ENCODE measurements at regions not wholly inside any gene's neighbourhood (a gene's known extent, or its start where the extent isn't known, plus 50 kb on each side); places are given as distances from the start of the nearest gene placed in this dataset.

DNA sequence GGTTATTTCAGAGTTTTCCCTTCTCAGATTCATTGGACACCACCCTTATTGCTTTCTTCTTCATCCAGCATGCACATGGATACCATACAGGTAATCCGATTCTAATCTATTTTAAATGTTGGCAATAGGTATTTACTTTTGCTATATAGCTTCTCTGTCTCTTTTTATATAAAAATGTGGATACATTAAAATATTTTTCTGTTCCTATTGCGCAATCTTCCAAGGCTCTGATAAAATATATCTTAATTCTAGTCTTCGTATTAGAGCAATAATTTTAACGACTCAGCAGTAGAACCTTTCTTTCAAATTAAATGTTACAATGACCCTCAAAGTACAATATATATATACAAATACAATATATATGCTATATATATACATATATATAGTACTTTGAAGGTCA is 239.8 kb downstream of the DCAF12L2 start:
- no peak overlapping the region for H3K4me3 ChIP-seq (ENCODE audit: low read depth, low read length)
- DNase-seq (ENCODE audit: low read depth): no peak
- TF ChIP-seq, protein P1, sequence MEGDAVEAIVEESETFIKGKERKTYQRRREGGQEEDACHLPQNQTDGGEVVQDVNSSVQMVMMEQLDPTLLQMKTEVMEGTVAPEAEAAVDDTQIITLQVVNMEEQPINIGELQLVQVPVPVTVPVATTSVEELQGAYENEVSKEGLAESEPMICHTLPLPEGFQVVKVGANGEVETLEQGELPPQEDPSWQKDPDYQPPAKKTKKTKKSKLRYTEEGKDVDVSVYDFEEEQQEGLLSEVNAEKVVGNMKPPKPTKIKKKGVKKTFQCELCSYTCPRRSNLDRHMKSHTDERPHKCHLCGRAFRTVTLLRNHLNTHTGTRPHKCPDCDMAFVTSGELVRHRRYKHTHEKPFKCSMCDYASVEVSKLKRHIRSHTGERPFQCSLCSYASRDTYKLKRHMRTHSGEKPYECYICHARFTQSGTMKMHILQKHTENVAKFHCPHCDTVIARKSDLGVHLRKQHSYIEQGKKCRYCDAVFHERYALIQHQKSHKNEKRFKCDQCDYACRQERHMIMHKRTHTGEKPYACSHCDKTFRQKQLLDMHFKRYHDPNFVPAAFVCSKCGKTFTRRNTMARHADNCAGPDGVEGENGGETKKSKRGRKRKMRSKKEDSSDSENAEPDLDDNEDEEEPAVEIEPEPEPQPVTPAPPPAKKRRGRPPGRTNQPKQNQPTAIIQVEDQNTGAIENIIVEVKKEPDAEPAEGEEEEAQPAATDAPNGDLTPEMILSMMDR (conservative IDR thresholded peaks at IDR 0.05; ENCODE audit: low read depth, low read length): no peak

DNA sequence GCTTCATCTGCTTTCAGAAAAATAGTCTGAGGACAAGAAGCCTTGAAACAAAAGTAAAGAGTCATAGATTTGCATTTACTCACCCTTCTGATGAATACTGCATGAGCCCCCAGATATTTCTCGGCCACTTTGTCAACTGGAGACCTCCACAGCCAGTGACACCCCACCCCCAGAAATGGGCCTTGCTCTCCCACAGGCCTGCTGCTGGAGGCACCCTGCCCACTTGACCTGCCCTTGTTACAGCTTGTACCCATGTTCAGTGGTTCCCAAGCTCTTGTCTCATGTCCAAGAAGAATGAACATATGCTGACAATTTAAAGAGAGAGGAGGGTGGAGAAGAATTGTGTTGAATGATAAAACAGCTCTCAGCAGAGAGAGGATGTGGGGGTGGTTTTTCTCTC is 225.1 kb downstream of the DCAF12L2 start:
- DNase-seq (ENCODE audit: low read depth): no peak
- H3K4me3 ChIP-seq (ENCODE audit: low read depth, low read length): no peak overlapping the region
- TF ChIP-seq, protein P1 (conservative IDR thresholded peaks at IDR 0.05; ENCODE audit: low read depth, low read length): no peak

DNA sequence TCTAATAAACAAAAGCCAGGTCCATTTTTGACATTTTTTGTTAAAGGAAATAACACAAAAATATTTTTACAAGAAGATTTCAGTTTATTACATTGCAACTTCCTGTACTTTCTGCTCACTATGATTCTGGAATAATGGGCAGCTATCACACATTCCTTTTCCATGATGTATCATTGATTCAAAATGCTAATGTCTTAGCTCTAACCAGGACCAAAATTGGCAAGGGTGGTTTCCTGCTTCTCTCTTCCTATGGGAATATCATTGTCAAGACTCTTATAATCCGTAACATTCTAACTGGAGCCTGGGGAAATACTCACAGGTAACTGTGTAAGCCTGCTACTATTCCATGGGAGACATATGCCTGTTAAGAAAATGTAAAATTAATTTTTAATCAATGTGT is 218.6 kb downstream of the DCAF12L2 start:
- DNase-seq (ENCODE audit: low read depth): no peak
- TF ChIP-seq, protein P1 (conservative IDR thresholded peaks at IDR 0.05; ENCODE audit: low read depth, low read length): no peak
- H3K4me3 ChIP-seq (ENCODE audit: low read depth, low read length): no peak overlapping the region

DNA sequence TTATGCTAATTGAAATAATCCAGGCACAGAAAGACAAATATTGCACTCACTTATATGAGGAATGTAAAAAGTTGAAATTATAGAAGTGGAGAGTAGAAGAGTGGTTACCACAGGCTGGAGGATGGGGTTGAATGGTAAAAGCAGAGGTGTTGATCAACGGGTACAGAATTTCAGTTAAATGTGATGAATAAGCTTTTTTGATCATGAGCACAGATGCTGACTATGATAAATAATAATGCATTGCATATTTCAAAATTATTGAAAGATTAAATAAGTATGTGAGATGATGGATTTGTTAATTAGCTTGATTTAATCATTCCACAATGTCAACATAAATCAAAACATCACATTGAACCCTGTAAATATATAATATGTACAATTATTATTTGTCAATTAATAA is 213.1 kb downstream of the DCAF12L2 start:
- H3K4me3 ChIP-seq (ENCODE audit: low read depth, low read length): no peak overlapping the region
- DNase-seq (ENCODE audit: low read depth): no peak
- TF ChIP-seq, protein P1 (conservative IDR thresholded peaks at IDR 0.05; ENCODE audit: low read depth, low read length): no peak

DNA sequence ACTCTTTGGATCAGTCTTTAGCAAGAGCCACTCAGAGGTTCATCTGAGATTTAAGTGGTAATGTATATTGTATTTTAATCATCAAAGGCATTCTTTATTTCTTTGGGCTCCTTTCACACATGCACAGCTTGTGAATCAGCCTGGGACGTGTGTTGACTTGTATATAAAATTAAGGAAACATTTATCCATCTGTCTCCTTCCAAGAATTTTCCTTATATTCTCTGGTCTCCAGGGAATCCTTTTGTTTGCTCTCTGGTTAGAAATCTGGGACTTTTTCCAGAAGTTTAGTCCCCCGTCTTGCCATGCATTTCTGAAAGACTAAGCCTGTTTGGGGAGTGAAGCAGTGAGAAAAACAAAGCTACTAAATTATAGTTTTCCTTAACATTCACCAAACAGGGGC is 212.3 kb downstream of the DCAF12L2 start:
- TF ChIP-seq, protein P1 (conservative IDR thresholded peaks at IDR 0.05; ENCODE audit: low read depth, low read length): no peak
- no peak for DNase-seq (ENCODE audit: low read depth)
- H3K4me3 ChIP-seq (ENCODE audit: low read depth, low read length): no peak overlapping the region

DNA sequence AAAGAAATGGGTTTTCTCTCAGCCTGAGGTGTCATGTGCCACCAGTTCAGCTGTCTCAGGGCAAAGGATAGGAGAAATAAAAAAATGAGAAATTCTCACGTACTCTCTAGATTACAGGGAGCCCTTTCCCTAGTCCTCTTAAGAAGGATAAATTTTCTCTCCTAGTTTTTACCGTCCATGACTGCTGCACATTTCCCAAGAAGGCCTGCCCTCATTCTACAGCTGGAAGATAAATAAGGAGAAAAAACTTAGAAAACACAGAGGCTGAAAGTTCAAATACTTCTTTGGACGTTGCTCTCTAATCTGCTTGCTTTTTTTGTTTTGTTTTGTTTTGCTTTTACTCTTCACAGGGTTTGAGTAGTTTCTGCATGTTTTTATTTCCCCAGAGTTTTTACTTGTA is 211.9 kb downstream of the DCAF12L2 start:
- H3K4me3 ChIP-seq (ENCODE audit: low read depth, low read length): no peak overlapping the region
- TF ChIP-seq, protein P1 (conservative IDR thresholded peaks at IDR 0.05; ENCODE audit: low read depth, low read length): no peak
- DNase-seq (ENCODE audit: low read depth): no peak

DNA sequence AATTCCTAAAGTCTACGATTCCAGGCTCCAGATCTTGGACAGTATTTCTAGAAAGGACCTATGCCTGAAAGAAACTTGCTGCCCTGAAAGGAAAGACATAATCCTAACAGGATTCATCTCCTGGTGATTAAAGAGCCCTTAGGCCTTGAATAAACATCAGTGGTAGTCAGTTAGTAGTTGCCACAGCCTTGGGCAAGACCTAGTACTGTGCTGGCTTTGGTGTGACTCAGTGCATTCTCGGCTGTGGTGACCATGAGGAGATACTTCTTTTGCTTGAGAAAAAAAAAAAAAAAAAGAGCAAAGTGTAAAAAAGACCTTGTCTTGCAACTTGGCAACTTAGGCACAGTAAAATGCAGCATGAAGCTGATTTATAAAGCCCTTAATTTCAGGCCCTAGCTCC is 188.2 kb downstream of the DCAF12L2 start:
- H3K4me3 ChIP-seq (ENCODE audit: low read depth, low read length): no peak overlapping the region
- TF ChIP-seq, protein P1 (conservative IDR thresholded peaks at IDR 0.05; ENCODE audit: low read depth, low read length): no peak
- DNase-seq (ENCODE audit: low read depth): no peak
